ENCODE measurements at regions not wholly inside any gene's neighbourhood (a gene's known extent, or its start where the extent isn't known, plus 50 kb on each side); places are given as distances from the start of the nearest gene placed in this dataset.

- Histone ChIP-seq H3K79me2 (ENCODE audit: control insufficient read depth, insufficient read depth, low read length) (no peaks in the 10 kb centered on the region), H3K9me3 (replicated peaks; ENCODE audit: control insufficient read depth, insufficient read depth, low read length) (no peaks in the 10 kb centered on the region), H3K27ac (ENCODE audit: insufficient read depth, low read depth, low read length) (no peak overlapping the region), H2AFZ (ENCODE audit: low read depth, low read length) (no peak overlapping the region), H3K4me2 (ENCODE audit: insufficient read depth, low read length) (no peak overlapping the region), H3K9ac (replicated peaks; ENCODE audit: extremely low read depth, insufficient read depth, low read length) (no peak overlapping the region), H3K27me3 (ENCODE audit: control insufficient read depth in 2 of 2, insufficient read depth in 2 of 2, low read length in 2 of 2) (no peaks in the 10 kb centered on the region), H3K9me1 (replicated peaks; ENCODE audit: control insufficient read depth, extremely low read depth, insufficient read depth, low read length) (no peaks in the 10 kb centered on the region), H3K4me1 (ENCODE audit: control insufficient read depth, extremely low read depth, insufficient read depth, low read length) (no peaks in the 10 kb centered on the region), H3K4me3 (replicated peaks in 1 of 3; ENCODE audit: insufficient read depth in 1 of 3, low read depth in 1 of 3, low read length in 3 of 3) (no peak overlapping the region), H3K36me3 (ENCODE audit: control insufficient read depth in 2 of 2, extremely low read depth in 1 of 2, insufficient read depth in 2 of 2, low read length in 2 of 2) (no peaks in the 10 kb centered on the region), H4K20me1 (replicated peaks; ENCODE audit: control insufficient read depth, extremely low read depth, insufficient read depth, low read length) (no peaks in the 10 kb centered on the region)
- FAIRE-seq = no peak
- POLR2A ChIA-PET = no interaction called here
- no TSS peak for BruUV-seq (replicated peaks)
- no peak for DNase-seq (ENCODE audit: low read depth, low spot score)
- TF ChIP-seq, protein P1, sequence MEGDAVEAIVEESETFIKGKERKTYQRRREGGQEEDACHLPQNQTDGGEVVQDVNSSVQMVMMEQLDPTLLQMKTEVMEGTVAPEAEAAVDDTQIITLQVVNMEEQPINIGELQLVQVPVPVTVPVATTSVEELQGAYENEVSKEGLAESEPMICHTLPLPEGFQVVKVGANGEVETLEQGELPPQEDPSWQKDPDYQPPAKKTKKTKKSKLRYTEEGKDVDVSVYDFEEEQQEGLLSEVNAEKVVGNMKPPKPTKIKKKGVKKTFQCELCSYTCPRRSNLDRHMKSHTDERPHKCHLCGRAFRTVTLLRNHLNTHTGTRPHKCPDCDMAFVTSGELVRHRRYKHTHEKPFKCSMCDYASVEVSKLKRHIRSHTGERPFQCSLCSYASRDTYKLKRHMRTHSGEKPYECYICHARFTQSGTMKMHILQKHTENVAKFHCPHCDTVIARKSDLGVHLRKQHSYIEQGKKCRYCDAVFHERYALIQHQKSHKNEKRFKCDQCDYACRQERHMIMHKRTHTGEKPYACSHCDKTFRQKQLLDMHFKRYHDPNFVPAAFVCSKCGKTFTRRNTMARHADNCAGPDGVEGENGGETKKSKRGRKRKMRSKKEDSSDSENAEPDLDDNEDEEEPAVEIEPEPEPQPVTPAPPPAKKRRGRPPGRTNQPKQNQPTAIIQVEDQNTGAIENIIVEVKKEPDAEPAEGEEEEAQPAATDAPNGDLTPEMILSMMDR (IDR thresholded peaks at IDR 0.05; ENCODE audit: extremely low read depth in 1 of 2, insufficient read depth in 1 of 2, low read depth in 1 of 2, low read length in 2 of 2) = no peak
- TF ChIP-seq POLR2AphosphoS5 (IDR thresholded peaks at IDR 0.05; ENCODE audit: insufficient read depth, low read depth, low read length) (no peak), GATA2 (IDR thresholded peaks at IDR 0.05; ENCODE audit: insufficient read depth, insufficient read length, low read depth, low read length) (no peak), MAX (IDR thresholded peaks at IDR 0.05; ENCODE audit: insufficient read depth, insufficient read length) (no peak), FOS (IDR thresholded peaks at IDR 0.05; ENCODE audit: borderline replicate concordance, insufficient read depth, low read length) (no peak), JUN (IDR thresholded peaks at IDR 0.05; ENCODE audit: borderline replicate concordance, insufficient read depth, insufficient read length, low read depth) (no peak), POLR2A (IDR thresholded peaks at IDR 0.05; ENCODE audit: low read depth, low read length) (no peak), MYC (IDR thresholded peaks at IDR 0.05; ENCODE audit: low read depth, low read length) (no peak), EZH2 (IDR thresholded peaks at IDR 0.05; ENCODE audit: borderline replicate concordance, low read depth, low read length, severe bottlenecking) (no peak)
- intact Hi-C loops (cut with micrococcal nuclease) = no loop called here
- CTCF ChIA-PET = interaction anchor here (4.3 kb wide), 1 partner anchor 65 kb away, joined by 13 read pairs; no protein-coding TSS in a partner anchor
- dilution Hi-C loops (cut with MboI; ENCODE audit: extremely low pct_ligation_motif_present, low sequenced_read_pairs) = no loop called here
Observed at GRCh38 chr10:91570220-91570619, 62.7 kb downstream of the PPP1R3C start.
